HG02973 (cell line): ENCODE measurements at regions not wholly inside any gene's neighbourhood (a gene's known extent, or its start where the extent isn't known, plus 50 kb on each side); places are given as distances from the start of the nearest gene placed in this dataset.

Experiments
- ATAC-seq: cut with Tn5 transposase; IDR thresholded peaks from one replicate; pipeline ENCODE4 v1.9.1; 2021; ENCODE audit warnings: moderate library complexity; ENCODE audit not compliant: unreplicated experiment

- no peak for ATAC-seq
These were observed 139.0 kb upstream of the PRDM9 start for GRCh38 chr5:23368393-23368792.

- no peak for ATAC-seq
These were observed 139.5 kb upstream of the PRDM9 start for GRCh38 chr5:23367874-23368273.

GRCh38 chr5:23353286-23353685 is 154.1 kb upstream of the PRDM9 start:
- no peak for ATAC-seq

- ATAC-seq, result no peak
These were observed 155.0 kb upstream of the PRDM9 start for GRCh38 chr5:23352446-23352845.

GRCh38 chr5:23343121-23343520 is 164.3 kb upstream of the PRDM9 start:
- no peak for ATAC-seq

GRCh38 chr5:23332650-23333251 is 174.7 kb upstream of the PRDM9 start:
- no peak for ATAC-seq

GRCh38 chr5:23330726-23331125 is 176.7 kb upstream of the PRDM9 start:
- no peak for ATAC-seq

GRCh38 chr5:23319901-23320300 is 187.5 kb upstream of the PRDM9 start:
- ATAC-seq, result no peak

GRCh38 chr5:23318960-23319359 is 188.4 kb upstream of the PRDM9 start:
- no peak for ATAC-seq

- no peak for ATAC-seq
These were observed 189.2 kb upstream of the PRDM9 start for GRCh38 chr5:23318166-23318565.

GRCh38 chr5:23316060-23316591 is 191.3 kb upstream of the PRDM9 start:
- ATAC-seq, result no peak

GRCh38 chr5:23314827-23315226 is 192.6 kb upstream of the PRDM9 start:
- no peak for ATAC-seq

GRCh38 chr5:23305055-23305454 is 202.4 kb upstream of the PRDM9 start:
- ATAC-seq, result no peak

- ATAC-seq, result no peak
These were observed 203.6 kb upstream of the PRDM9 start for GRCh38 chr5:23303836-23304235.

GRCh38 chr5:23303435-23303834 is 204.0 kb upstream of the PRDM9 start:
- no peak for ATAC-seq

- ATAC-seq, result no peak
These were observed 205.0 kb upstream of the PRDM9 start for GRCh38 chr5:23302438-23302837.

- ATAC-seq, result no peak
These were observed 218.2 kb upstream of the PRDM9 start for GRCh38 chr5:23289162-23289561.

- no peak for ATAC-seq
These were observed 222.8 kb upstream of the PRDM9 start for GRCh38 chr5:23284656-23285055.

- ATAC-seq, result no peak
These were observed 233.2 kb upstream of the PRDM9 start for GRCh38 chr5:23274171-23274570.

- no peak for ATAC-seq
These were observed 237.4 kb upstream of the PRDM9 start for GRCh38 chr5:23269981-23270380.

GRCh38 chr5:23268136-23268535 is 239.3 kb upstream of the PRDM9 start:
- ATAC-seq, result no peak

GRCh38 chr5:23260621-23261020 is 246.8 kb upstream of the PRDM9 start:
- ATAC-seq, result no peak

- ATAC-seq, result no peak
These were observed 249.8 kb upstream of the PRDM9 start for GRCh38 chr5:23257656-23258055.
